Endothelial cell of umbilical vein (primary cell): ENCODE measurements at regions not wholly inside any gene's neighbourhood (a gene's known extent, or its start where the extent isn't known, plus 50 kb on each side); places are given as distances from the start of the nearest gene placed in this dataset.

Experiments
- BruUV-seq: library from RNA; stranded (reverse); fragments of 400-500 nt; replicated peaks from 2 replicates; lab custom pipeline; 2021; lab: Mats Ljungman, UMichigan
- CTCF ChIA-PET: fragments of 300-600, 350-600 bp; sonication (Branson Sonifier 250); formaldehyde crosslinking; loops from one replicate; lab custom pipeline; 2021; ENCODE audit warnings: antibody characterized with exemption, inconsistent platforms; lab: Charles Lee
- POLR2A ChIA-PET: fragments of 300-600, 350-600 bp; sonication (Branson Sonifier 250); formaldehyde crosslinking; loops from one replicate; lab custom pipeline; 2021; ENCODE audit warnings: antibody characterized with exemption, inconsistent platforms; lab: Charles Lee
- DNase-seq: peaks from one replicate; pipeline ENCODE4 v3.0.0-alpha.2; 2011; ENCODE audit warnings: low read depth, low spot score
- FAIRE-seq: peaks from 2 replicates; lab custom pipeline; 2011; peaks lifted over from hg19 to GRCh38; lab: Jason Lieb, UNC
- H2AFZ ChIP-seq: 2 replicates; pipeline ENCODE4 v1.6.0; 2012; ENCODE audit warnings: low read depth, low read length, control low read depth, inconsistent platforms
- H3K27ac ChIP-seq: 2 replicates; pipeline ENCODE4 v1.5.1; 2011; ENCODE audit warnings: low read depth, mild to moderate bottlenecking, control low read depth, low read length, moderate library complexity; ENCODE audit not compliant: insufficient read depth
- H3K27me3 ChIP-seq, 2 experiments: 2 replicates each; pipeline versions ENCODE4 v1.6.0 to v1.6.1; 2011; ENCODE audit warnings: low read length in 2 of 2, mixed read lengths in 1 of 2; ENCODE audit not compliant: control insufficient read depth in 2 of 2, insufficient read depth in 2 of 2
- H3K36me3 ChIP-seq, 2 experiments: 2 replicates in 1 of 2; 3 replicates in 1 of 2; pipeline ENCODE4 v1.5.1; 2011; ENCODE audit warnings: low read length in 2 of 2, mild to moderate bottlenecking in 1 of 2, moderate library complexity in 1 of 2; ENCODE audit not compliant: control insufficient read depth in 2 of 2, insufficient read depth in 2 of 2; ENCODE audit errors: extremely low read depth in 1 of 2
- H3K4me1 ChIP-seq: 3 replicates; pipeline ENCODE4 v1.5.1; 2011; ENCODE audit warnings: mild to moderate bottlenecking, low read length; ENCODE audit not compliant: control insufficient read depth, insufficient read depth; ENCODE audit errors: extremely low read depth
- H3K4me2 ChIP-seq: 2 replicates; pipeline ENCODE4 v1.6.1; 2011; ENCODE audit warnings: low read length, control low read depth, mixed read lengths; ENCODE audit not compliant: insufficient read depth
- H3K4me3 ChIP-seq, 3 experiments: fragments of 200-600 bp in 1 of 3; sonication (generic), shearing (Covaris generic) in 1 of 3; replicated peaks in 1 of 3; 2 replicates each; pipeline ENCODE4 v1.5.1; 2011 to 2016; ENCODE audit warnings: control low read depth in 3 of 3, low read length in 3 of 3, mild to moderate bottlenecking in 2 of 3, inconsistent platforms in 1 of 3, low read depth in 1 of 3, moderate library complexity in 1 of 3; ENCODE audit not compliant: insufficient read depth in 1 of 3
- H3K79me2 ChIP-seq: 2 replicates; pipeline ENCODE4 v1.6.0; 2012; ENCODE audit warnings: low read length, inconsistent platforms; ENCODE audit not compliant: control insufficient read depth, insufficient read depth
- H3K9ac ChIP-seq: replicated peaks from 2 replicates; pipeline ENCODE3; 2011; ENCODE audit warnings: low read length, control low read depth; ENCODE audit not compliant: insufficient read depth; ENCODE audit errors: extremely low read depth
- H3K9me1 ChIP-seq: replicated peaks from 3 replicates; pipeline ENCODE4 v1.6.0; 2011; ENCODE audit warnings: mild to moderate bottlenecking, low read length; ENCODE audit not compliant: control insufficient read depth, insufficient read depth; ENCODE audit errors: extremely low read depth
- H3K9me3 ChIP-seq: replicated peaks from 2 replicates; pipeline ENCODE4 v1.5.1; 2012; ENCODE audit warnings: low read length, inconsistent platforms; ENCODE audit not compliant: control insufficient read depth, insufficient read depth
- H4K20me1 ChIP-seq: replicated peaks from 2 replicates; pipeline ENCODE3; 2011; ENCODE audit warnings: mild to moderate bottlenecking, low read length; ENCODE audit not compliant: control insufficient read depth, insufficient read depth; ENCODE audit errors: extremely low read depth
- EZH2 ChIP-seq: IDR thresholded peaks from 2 replicates; pipeline ENCODE4 v1.6.1; 2012; ENCODE audit warnings: borderline replicate concordance, low read depth, mild to moderate bottlenecking, moderate library complexity, low read length, inconsistent platforms; ENCODE audit not compliant: severe bottlenecking
- FOS ChIP-seq: IDR thresholded peaks from 2 replicates; pipeline ENCODE4 v1.6.1; 2011; ENCODE audit warnings: mild to moderate bottlenecking, low read length, moderate library complexity, borderline replicate concordance; ENCODE audit not compliant: insufficient read depth
- GATA2 ChIP-seq: IDR thresholded peaks from 2 replicates; pipeline ENCODE4 v1.7.0; 2011; ENCODE audit warnings: low read depth, mild to moderate bottlenecking, moderate library complexity, mixed read lengths, low read length; ENCODE audit not compliant: insufficient read length, insufficient read depth
- JUN ChIP-seq: IDR thresholded peaks from 2 replicates; pipeline ENCODE4 v1.6.1; 2011; ENCODE audit warnings: borderline replicate concordance, low read depth; ENCODE audit not compliant: insufficient read length, insufficient read depth
- MYC ChIP-seq: IDR thresholded peaks from one replicate; pipeline ENCODE4 v1.6.1; 2011; ENCODE audit warnings: mild to moderate bottlenecking, low read depth, low read length
- POLR2A ChIP-seq: IDR thresholded peaks from 2 replicates; pipeline ENCODE4 v1.6.1; 2012; ENCODE audit warnings: low read depth, mild to moderate bottlenecking, control low read depth, low read length
- POLR2AphosphoS5 ChIP-seq: IDR thresholded peaks from 2 replicates; pipeline ENCODE4 v1.6.1; 2012; ENCODE audit warnings: low read depth, mild to moderate bottlenecking, control low read depth, low read length, moderate library complexity; ENCODE audit not compliant: insufficient read depth
- dilution Hi-C: fragments of 300-500 bp; cut with MboI; formaldehyde crosslinking; loops from one replicate; pipeline ENCODE4 v1.15.0; 2019; ENCODE audit warnings: low sequenced_read_pairs; ENCODE audit not compliant: extremely low pct_ligation_motif_present
- intact Hi-C: fragments of 100-400 bp; cut with micrococcal nuclease; formaldehyde crosslinking; loops from one replicate; pipeline ENCODE4 v1.10.0; 2022
- TF ChIP-seq, protein P1 (sequence below), 2 donors: IDR thresholded peaks; 1 replicate in 1 of 2; 2 replicates in 1 of 2; pipeline ENCODE4 v1.5.1; 2011; ENCODE audit warnings: low read length in 2 of 2, mild to moderate bottlenecking in 2 of 2, moderate library complexity in 2 of 2, control low read depth in 1 of 2, inconsistent platforms in 1 of 2, low read depth in 1 of 2; ENCODE audit not compliant: insufficient read depth in 1 of 2; ENCODE audit errors: extremely low read depth in 1 of 2
- TF ChIP-seq, protein P2 (sequence below): IDR thresholded peaks from 2 replicates; pipeline ENCODE4 v1.6.1; 2011; ENCODE audit not compliant: insufficient read depth, insufficient read length

DNA sequence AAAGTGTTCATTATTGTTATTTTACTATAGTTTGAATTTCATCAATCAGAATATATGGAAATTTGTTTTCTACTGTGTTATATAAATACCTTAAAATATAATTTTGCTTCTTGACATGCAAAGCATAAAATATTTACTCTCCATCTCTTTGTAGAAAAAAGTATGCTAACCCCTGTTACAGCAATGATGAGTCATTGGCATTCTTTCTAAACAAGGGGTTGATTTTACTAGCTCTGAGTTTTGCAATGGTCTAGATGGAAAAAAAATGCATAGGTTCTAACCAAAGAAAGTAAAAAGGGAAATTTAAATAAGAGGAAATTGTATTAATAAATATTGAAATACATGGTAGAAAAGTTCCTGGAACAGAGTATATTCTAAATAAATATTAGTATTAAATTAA is 990.2 kb upstream of the ATXN7L3B start:
- H4K20me1 ChIP-seq: no peaks in the 10 kb centered on the region
- TF ChIP-seq EZH2: no peak
- TF ChIP-seq POLR2A: no peak
- no peak for TF ChIP-seq MYC
- TF ChIP-seq POLR2AphosphoS5: no peak
- no peak for TF ChIP-seq FOS
- no peak for TF ChIP-seq GATA2
- TF ChIP-seq, protein P1, sequence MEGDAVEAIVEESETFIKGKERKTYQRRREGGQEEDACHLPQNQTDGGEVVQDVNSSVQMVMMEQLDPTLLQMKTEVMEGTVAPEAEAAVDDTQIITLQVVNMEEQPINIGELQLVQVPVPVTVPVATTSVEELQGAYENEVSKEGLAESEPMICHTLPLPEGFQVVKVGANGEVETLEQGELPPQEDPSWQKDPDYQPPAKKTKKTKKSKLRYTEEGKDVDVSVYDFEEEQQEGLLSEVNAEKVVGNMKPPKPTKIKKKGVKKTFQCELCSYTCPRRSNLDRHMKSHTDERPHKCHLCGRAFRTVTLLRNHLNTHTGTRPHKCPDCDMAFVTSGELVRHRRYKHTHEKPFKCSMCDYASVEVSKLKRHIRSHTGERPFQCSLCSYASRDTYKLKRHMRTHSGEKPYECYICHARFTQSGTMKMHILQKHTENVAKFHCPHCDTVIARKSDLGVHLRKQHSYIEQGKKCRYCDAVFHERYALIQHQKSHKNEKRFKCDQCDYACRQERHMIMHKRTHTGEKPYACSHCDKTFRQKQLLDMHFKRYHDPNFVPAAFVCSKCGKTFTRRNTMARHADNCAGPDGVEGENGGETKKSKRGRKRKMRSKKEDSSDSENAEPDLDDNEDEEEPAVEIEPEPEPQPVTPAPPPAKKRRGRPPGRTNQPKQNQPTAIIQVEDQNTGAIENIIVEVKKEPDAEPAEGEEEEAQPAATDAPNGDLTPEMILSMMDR (IDR thresholded peaks at IDR 0.05; ENCODE audit: extremely low read depth in 1 of 2, insufficient read depth in 1 of 2, low read depth in 1 of 2, low read length in 2 of 2): no peak
- TF ChIP-seq, protein P2, sequence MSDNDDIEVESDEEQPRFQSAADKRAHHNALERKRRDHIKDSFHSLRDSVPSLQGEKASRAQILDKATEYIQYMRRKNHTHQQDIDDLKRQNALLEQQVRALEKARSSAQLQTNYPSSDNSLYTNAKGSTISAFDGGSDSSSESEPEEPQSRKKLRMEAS: no peak
- TF ChIP-seq JUN: no peak
- H3K4me3 ChIP-seq: no peak overlapping the region
- ChIA-PET POLR2A (no interaction called here), CTCF (no interaction called here)
- H3K9me1 ChIP-seq: no peaks in the 10 kb centered on the region
- DNase-seq: no peak
- dilution Hi-C loops (no loop called here), intact Hi-C loops (no loop called here)
- BruUV-seq: no TSS peak
- no peak for FAIRE-seq
- H3K4me2 ChIP-seq: no peak overlapping the region
- no peaks in the 10 kb centered on the region for H3K36me3 ChIP-seq
- H2AFZ ChIP-seq: no peak overlapping the region
- peaks cover 3% of the 10 kb centered on the region for H3K9me3 ChIP-seq
- H3K27ac ChIP-seq: no peak overlapping the region
- H3K27me3 ChIP-seq: no peaks in the 10 kb centered on the region
- H3K79me2 ChIP-seq: no peaks in the 10 kb centered on the region
- H3K4me1 ChIP-seq: no peaks in the 10 kb centered on the region
- no peak overlapping the region for H3K9ac ChIP-seq
